Nephron (organoid): ENCODE measurements at regions not wholly inside any gene's neighbourhood (a gene's known extent, or its start where the extent isn't known, plus 50 kb on each side); places are given as distances from the start of the nearest gene placed in this dataset.

Experiments
- H3K27ac Mint-ChIP-seq, 3 experiments: 2 replicates each; pipeline ENCODE4 v1.8.0; 2020; ENCODE audit warnings: mixed read lengths in 3 of 3, mild to moderate bottlenecking in 2 of 3, moderate library complexity in 1 of 3
- H3K27me3 Mint-ChIP-seq: 2 replicates; pipeline ENCODE4 v1.8.0; 2021; ENCODE audit warnings: low read depth, mild to moderate bottlenecking, moderate library complexity, mixed read lengths
- H3K36me3 Mint-ChIP-seq: 2 replicates; pipeline ENCODE4 v1.8.0; 2020; ENCODE audit warnings: low read depth, mixed read lengths
- H3K4me1 Mint-ChIP-seq: 2 replicates; pipeline ENCODE4 v1.8.0; 2020; ENCODE audit warnings: mixed read lengths
- H3K4me3 Mint-ChIP-seq, 3 experiments: 2 replicates each; pipeline ENCODE4 v1.8.0; 2020; ENCODE audit warnings: mild to moderate bottlenecking in 3 of 3, mixed read lengths in 3 of 3, moderate library complexity in 2 of 3
- H3K9me3 Mint-ChIP-seq: 2 replicates; pipeline ENCODE4 v1.8.0; 2020; ENCODE audit warnings: mixed read lengths
- CTCF ChIP-seq, 3 experiments: fragments of 200-600 bp; sonication (generic); IDR thresholded peaks; one replicate each; pipeline ENCODE4 v1.5.0; 2021; ENCODE audit warnings: antibody characterized with exemption in 3 of 3; ENCODE audit not compliant: unreplicated experiment in 3 of 3

GRCh38 chr17:13750816-13751793 lies 149.4 kb upstream of the HS3ST3A1 start:
- TF ChIP-seq CTCF (IDR thresholded peaks at IDR 0.05; ENCODE audit: unreplicated experiment in 3 of 3): no peak
- Mint-ChIP-seq H3K36me3 (no peaks in the 10 kb centered on the region), H3K27me3 (peaks cover 5% of the 10 kb centered on the region), H3K9me3 (no peaks in the 10 kb centered on the region), H3K27ac (no peak overlapping the region), H3K4me3 (no peak overlapping the region), H3K4me1 (peaks cover 11% of the 10 kb centered on the region)

- Mint-ChIP-seq H3K9me3 (no peaks in the 10 kb centered on the region), H3K27ac (no peak overlapping the region), H3K4me1 (peaks cover 11% of the 10 kb centered on the region), H3K27me3 (peaks cover 5% of the 10 kb centered on the region), H3K4me3 (no peak overlapping the region), H3K36me3 (no peaks in the 10 kb centered on the region)
- TF ChIP-seq CTCF (IDR thresholded peaks at IDR 0.05; ENCODE audit: unreplicated experiment in 3 of 3): no peak
Measured at GRCh38 chr17:13753154-13753553, 151.4 kb upstream of the HS3ST3A1 start.

- Mint-ChIP-seq H3K36me3 (no peaks in the 10 kb centered on the region), H3K27me3 (peaks cover 5% of the 10 kb centered on the region), H3K9me3 (no peaks in the 10 kb centered on the region), H3K4me1 (peaks cover 11% of the 10 kb centered on the region), H3K4me3 (no peak overlapping the region), H3K27ac (no peak overlapping the region)
- TF ChIP-seq CTCF (IDR thresholded peaks at IDR 0.05; ENCODE audit: unreplicated experiment in 3 of 3): no peak
Measured at GRCh38 chr17:13753771-13754170, 152.0 kb upstream of the HS3ST3A1 start.

- Mint-ChIP-seq H3K4me1 (no peaks in the 10 kb centered on the region), H3K9me3 (no peaks in the 10 kb centered on the region), H3K4me3 (no peak overlapping the region), H3K27ac (no peak overlapping the region), H3K36me3 (no peaks in the 10 kb centered on the region), H3K27me3 (no peaks in the 10 kb centered on the region)
- no peak for TF ChIP-seq CTCF (IDR thresholded peaks at IDR 0.05; ENCODE audit: unreplicated experiment in 3 of 3)
Measured at GRCh38 chr17:13755851-13756250, 154.1 kb upstream of the HS3ST3A1 start.

GRCh38 chr17:13756763-13757162 lies 155.0 kb upstream of the HS3ST3A1 start:
- no peak for TF ChIP-seq CTCF (IDR thresholded peaks at IDR 0.05; ENCODE audit: unreplicated experiment in 3 of 3)
- H3K4me1 Mint-ChIP-seq: no peaks in the 10 kb centered on the region
- no peaks in the 10 kb centered on the region for H3K9me3 Mint-ChIP-seq
- H3K27ac Mint-ChIP-seq: no peak overlapping the region
- no peaks in the 10 kb centered on the region for H3K36me3 Mint-ChIP-seq
- H3K4me3 Mint-ChIP-seq: no peak overlapping the region
- no peaks in the 10 kb centered on the region for H3K27me3 Mint-ChIP-seq

GRCh38 chr17:13757871-13758270 lies 156.1 kb upstream of the HS3ST3A1 start:
- no peak for TF ChIP-seq CTCF (IDR thresholded peaks at IDR 0.05; ENCODE audit: unreplicated experiment in 3 of 3)
- no peaks in the 10 kb centered on the region for H3K27me3 Mint-ChIP-seq
- H3K4me3 Mint-ChIP-seq: no peak overlapping the region
- H3K9me3 Mint-ChIP-seq: no peaks in the 10 kb centered on the region
- H3K36me3 Mint-ChIP-seq: no peaks in the 10 kb centered on the region
- no peak overlapping the region for H3K27ac Mint-ChIP-seq
- H3K4me1 Mint-ChIP-seq: no peaks in the 10 kb centered on the region
